Stimulated activated CD4-positive, alpha-beta T cell treated with anti-CD3 and anti-CD28 coated beads, Interleukin-4, amount 100 ng/mL, for 48 hours (primary cell): ENCODE measurements at regions not wholly inside any gene's neighbourhood (a gene's known extent, or its start where the extent isn't known, plus 50 kb on each side); places are given as distances from the start of the nearest gene placed in this dataset.

ENCODE experiments used
- DNase-seq, 2 donors: peaks; one replicate each; pipeline ENCODE4 v3.0.0-alpha.2; 2020; ENCODE audit warnings: low read depth in 2 of 2

DNA sequence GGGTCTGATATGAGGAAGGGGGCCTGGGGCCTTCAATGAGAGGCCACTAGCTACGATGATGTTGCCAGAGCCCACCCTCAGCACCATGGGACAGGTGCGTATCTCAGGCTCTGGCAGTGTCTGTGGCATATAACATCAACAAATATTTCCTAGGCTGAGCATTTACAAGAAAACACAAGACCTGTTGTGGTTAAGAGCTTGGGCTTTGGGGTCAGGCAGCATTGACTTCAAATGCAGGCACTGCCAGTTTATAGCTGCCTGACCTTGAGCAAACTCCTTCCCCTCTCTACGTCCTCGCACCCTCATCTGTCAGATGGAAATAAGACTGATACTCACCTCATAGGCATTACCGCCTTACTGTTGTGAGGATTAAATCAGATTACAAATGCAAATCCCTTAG, 156.0 kb downstream of the KATNAL1 start:
- DNase-seq = no peak

DNA sequence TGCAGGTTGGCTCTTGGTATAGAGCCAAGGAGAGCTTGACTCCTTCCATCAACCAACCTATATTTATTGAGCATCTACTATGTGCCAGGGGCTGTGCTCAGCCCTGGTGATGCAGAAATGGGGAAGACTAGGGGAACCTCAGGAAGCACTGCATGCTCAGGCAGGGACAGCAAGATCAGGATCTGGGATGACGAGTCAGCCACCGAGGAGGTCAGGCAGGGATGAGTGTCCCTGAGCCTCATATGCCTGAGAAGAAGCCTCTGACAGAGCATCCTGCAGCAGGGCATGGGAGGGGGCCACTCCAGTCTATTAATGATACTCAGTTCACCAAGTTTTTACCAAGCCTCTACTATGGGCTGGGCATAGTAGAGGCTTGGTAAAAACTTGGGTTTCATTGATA, 158.1 kb downstream of the KATNAL1 start:
- no peak for DNase-seq

- no peak for DNase-seq
Measured at GRCh38 chr13:30148786-30149185, 158.6 kb downstream of the KATNAL1 start.

DNA sequence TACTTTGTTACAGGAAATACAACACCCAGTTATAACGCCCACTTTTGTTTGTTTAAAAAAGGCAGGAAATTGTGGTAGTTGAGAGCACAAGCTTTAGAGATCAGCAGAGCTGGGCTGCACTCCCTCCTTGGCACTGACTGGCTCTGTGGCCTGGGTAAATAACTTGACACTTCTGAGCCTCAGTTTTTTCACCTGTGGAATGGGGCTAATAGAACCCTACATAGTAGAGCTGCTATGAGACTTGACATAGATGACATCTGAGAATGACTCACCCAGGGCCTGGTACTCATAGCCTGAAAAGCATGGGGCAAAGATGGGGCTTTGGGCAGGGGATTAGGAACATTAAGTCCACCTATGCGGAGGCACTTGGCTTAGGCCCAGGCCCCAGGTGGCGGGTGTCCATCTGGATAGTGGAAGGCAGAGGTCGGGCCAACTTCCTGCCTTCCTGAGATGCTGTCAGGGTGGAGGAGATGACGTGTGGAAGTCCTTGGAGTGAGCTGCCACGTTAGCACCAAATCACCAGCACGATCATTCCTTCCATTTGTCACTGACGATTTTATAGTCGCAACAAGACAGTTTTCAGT, 159.1 kb downstream of the KATNAL1 start:
- DNase-seq = no peak

DNA sequence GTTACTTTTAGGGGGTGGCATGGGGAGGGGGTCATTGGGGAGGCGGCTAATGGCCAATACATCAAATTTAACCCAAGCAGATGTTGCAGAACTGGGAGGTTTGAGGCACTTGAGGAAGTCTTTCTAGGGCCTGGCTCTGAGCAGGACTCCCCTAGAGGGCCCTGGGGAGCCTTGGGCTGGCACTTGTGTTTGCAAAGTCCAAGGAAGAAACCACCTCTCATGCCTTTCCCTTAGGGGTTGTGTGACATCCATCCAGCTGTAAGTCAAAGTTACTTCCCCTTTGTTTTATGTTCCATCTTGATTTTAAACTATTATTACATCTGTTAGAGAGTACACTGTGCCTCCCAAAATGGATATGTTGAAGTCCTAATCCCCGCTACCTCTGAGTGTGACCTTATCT, 159.9 kb downstream of the KATNAL1 start:
- no peak for DNase-seq

DNA sequence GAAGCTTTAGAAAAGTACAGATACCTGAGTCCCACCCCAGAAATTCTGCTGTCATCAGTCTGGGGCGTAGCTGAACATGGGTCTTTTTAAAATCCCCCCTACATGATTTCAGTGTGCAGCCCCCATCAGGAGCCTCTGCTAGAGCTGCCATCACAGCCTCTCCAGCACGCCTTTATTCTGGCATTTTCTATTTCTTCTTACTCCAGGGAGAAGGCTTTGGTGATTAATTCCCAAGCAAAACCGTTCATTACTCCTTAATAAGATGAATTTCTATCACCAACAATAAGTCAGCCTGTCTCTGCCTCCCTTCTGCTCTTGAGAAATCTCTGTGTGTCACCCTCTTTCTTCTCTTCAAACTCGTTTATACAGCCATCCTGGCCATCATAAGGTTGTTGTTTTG, 160.3 kb downstream of the KATNAL1 start:
- DNase-seq = no peak

DNA sequence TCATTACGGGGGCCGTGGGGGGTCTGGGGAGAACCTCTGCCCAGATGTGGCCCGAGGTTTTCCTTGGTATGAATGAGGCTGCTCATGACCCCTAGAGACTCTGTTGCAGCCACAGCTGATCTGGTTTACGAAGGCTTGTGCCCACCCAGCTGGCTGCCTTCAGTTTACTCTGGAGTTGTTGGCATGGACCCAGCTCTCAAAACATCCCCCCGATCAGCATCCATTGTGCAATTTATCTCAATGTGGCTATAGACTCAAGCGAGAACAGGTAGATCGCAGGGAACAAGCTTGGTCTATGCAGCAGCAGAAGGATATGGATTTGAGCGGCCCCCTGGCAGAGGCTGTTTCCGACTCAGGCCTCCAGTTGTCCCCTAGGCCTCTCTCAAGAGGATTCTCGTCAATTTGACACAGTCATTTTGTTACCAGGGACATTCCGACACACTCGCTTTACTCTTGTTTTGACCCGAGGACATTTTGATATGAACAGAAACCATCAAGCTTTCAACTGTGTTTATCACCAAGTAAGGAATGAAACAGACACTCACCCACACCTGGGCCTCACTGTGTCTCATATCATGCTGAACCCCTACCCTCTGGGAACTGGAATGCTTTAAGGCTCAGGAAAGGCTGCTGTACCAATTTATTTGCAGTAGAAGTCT, 161.5 kb downstream of the KATNAL1 start:
- DNase-seq = peak in 1 of 2 donors; percentile 49

DNA sequence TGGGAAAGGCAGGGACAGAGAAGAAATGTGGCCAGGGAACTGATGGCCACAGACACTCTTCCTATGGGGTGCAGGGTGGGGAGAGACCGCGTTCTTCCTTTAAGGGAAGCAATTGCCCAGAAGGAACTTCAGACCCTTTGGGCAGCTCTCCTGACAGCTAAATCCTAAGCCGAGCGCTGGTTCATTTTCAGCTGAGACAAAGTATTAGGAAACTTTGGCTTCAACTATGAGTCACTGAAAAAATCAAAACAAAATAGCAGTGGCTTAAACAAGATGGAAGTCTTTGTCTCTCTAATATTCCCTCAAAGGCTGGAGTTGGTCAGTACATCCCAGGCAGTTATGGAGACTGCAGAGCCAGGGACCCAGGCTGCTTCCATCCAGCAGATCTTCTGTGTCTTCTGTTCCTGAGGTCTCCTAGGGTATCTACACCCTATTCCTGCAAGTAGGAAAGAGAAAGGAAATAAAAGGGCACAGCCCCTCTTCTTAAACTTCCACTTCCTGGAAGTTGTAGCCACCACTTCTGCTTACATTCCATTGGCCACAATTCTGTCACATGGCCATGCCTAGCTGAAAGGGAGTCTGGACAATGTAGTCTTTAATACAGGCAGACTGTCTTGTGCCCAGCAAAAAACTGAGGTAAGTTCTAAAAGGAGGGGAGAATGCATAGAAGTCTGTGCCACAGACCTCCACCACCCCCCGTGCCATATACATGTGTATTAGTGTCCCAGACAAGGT, 163.5 kb downstream of the KATNAL1 start:
- no peak for DNase-seq

DNA sequence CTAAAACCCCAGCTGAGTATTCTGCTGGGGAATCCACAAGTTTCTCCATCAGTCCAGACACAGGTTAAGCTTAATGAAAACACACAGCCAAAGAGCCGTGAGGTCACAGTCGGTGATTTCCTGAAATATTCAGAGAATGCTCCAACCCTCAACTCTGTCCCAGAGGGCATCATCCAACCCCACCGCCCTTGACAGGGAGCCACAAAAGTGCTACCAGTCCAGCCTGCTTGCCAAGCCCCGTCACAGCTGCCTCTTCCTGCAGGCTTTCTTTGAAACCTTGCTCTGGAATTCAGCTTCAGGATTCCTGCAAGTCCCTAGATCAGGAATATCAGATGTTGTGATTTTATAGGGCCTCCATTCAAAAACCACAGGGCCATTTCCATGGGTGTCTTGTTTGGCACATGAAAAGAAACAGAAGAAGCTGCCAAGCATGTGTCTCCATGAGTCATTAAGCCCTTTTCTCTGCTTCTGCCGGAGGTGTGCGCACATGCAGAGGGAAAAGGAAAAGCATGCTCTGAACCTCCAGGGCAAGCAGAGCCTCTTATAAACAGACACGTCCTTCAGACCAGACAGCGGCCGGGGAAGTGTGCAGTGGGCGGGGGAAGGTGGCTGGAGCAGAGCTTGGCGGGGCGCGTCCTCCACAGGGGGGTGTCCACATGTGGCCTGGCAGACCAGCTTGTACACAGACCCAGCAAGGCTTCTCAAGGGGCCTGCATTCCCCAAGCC, 164.7 kb downstream of the KATNAL1 start:
- no peak for DNase-seq

DNA sequence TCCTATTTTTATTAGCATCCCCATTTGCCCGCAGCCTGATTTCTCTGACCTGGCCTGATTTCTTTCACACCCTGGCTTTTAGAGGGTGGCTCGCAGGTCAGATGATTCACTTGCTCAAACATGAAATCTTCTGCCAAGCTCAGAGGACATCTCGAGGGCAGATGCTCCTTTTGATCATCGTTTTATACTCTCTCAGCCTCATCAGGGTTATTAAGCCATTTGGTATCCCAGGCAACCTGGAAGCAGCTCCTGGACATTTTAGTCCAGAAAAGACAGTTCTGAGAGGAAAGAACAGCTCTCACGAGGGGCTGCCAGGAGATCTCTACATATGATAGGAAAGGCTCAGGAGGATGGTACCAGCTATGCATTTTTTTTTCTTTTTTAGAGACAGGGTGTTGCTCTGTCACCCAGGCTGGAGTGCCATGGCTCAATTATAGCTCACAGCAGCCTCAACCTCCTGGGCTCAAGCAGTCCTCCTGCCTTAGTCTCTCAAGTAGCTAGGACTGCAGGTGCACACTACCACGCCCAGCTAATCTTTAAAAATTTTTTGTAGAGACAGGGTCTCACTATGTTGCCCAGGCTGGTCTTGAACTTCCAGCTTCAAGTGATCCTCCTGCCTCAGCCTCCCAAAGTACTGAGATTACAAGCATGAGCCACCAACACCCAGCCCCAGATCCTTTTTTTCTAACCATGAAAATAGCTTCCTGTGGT, 165.4 kb downstream of the KATNAL1 start:
- no peak for DNase-seq

DNA sequence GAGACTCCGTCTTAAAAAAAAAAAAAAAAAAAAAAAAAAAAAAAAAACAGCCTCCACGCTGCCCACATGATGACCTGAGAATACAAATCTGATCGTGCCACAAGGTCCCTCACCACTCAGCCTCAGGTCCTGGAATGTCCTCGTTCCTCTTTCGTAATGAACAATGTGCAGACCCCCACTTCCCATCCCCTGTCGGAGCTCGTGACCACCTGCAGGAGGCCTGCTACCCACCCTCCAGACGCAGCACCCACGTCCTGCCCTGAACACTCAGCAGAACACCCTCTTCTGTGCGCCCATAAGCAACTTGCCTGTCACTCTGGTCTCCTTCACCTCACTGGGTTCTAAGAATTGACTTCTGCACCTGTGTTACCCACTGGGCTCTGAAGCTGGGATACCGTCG, 166.4 kb downstream of the KATNAL1 start:
- DNase-seq = no peak

DNA sequence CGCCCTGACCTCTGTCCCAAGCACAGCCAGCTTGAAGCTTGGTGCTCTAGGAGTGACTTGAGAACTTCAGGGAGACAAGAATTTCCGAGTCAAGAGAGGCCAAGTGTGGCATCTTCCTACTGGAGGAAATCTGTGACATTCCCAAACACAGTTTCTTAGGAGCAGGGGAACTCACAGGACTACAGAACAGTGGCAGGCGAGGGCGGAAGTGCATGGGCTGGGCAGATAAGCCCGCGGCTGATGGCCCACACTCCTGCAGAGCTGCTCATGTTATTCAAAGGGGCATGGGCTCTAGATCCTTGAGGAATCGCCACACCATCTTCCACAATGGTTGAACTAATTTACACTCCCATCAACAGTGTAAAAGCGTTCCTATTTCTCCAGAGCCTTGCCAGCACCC, 168.8 kb downstream of the KATNAL1 start:
- no peak for DNase-seq

GRCh38 chr13:30135868-30136267, 171.5 kb downstream of the KATNAL1 start:
- no peak for DNase-seq

- no peak for DNase-seq
Measured at GRCh38 chr13:30135351-30135750, 172.0 kb downstream of the KATNAL1 start.

- no peak for DNase-seq
Measured at GRCh38 chr13:30134578-30134977, 172.8 kb downstream of the KATNAL1 start.

DNA sequence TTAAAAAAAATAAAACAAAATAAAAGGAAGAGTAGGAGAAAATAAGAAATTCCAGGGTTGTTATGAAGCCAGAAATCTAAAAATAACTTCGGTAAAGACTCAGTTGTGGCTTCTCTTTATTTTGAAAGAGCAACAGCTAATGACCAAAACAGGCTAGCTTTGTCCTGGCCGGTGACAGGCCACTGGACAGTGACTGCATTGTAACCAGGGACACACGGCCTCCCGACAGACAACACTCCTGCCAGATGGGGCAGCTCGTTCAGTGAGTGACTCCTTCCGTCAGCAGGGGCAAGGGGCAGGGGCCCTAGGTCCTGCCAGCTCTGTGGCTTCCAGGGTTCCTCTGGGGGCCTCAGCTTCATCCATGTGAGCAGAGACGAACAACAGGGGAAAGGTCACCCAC, 173.4 kb downstream of the KATNAL1 start:
- no peak for DNase-seq

- no peak for DNase-seq
Measured at GRCh38 chr13:30133554-30133912, 173.8 kb downstream of the KATNAL1 start.

DNA sequence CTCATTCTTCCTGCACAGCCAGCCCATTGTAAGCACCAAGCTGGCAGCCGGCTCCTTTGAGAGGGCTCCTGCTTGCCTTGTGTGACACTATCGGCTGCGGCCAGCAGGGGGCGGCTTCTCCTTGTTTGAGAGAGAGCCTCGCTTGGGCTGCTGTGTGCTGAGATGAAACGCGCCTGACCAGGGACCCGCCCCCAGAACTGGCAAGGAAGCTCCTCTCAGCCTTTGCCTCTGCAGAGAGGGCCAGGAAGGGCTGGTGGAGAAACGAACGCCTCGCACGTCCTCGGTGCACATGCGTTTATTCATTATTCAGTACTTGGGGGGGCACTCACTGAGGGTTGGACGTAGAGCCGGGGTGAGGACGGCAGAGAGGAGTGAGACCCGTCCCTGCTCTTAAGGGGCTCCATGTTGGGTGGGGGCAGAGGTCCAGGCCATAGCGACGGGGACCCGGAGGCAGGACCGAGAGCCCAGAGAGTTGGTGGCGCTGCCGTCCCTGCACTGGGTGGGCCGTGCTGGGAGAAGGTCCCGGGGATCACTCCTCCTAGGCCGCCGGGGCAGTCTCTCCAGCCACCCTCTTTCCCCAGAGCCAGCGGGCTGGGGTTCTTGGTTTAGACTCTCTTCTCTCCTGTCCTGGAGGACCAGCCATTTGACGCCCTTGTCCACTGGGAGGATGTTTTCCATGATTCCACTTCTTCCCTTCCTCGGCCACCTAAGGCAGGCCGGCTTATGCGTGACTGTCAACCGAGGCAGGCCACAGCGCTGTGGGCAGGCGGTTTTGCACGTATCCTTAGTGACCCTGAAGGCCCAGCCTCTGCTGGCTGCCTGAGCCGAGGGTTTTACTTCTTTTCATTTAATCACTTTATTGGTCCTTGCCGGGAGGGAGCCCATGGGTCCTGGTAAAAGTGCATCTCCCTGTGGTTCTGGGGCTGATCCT, 174.5 kb downstream of the KATNAL1 start:
- peak; percentile 95 to 99 for DNase-seq

DNA sequence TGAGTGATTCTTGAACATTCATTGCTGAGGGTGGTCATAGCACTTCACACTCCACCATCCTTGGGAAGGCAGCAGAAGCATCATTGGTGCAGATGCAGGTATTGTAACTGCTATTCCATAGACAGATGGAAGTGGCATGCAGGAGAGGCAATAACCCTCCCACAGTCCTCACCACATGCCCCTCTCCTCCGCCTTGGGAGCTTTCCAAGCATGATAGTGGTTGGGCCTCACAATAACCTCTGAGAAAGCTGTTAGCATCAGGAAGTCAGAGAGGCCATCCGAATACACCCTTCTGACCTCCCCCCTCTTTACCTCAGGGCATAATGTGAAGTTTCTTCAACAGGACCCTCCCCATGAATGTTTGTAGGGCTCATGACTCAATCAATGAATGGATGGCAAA, 177.9 kb downstream of the KATNAL1 start:
- DNase-seq = no peak

GRCh38 chr13:30128591-30128990, 178.8 kb downstream of the KATNAL1 start:
- DNase-seq = no peak

GRCh38 chr13:30128095-30128494, 179.3 kb downstream of the KATNAL1 start:
- DNase-seq = no peak
